Upper lobe of left lung (tissue), 6 donors: ENCODE measurements at regions not wholly inside any gene's neighbourhood (a gene's known extent, or its start where the extent isn't known, plus 50 kb on each side); places are given as distances from the start of the nearest gene placed in this dataset.

Source experiments
- ATAC-seq, 2 donors: fragments of 200-7000 bp; cut with Tn5 transposase; one replicate each; pipeline ENCODE4 v1.9.1; 2022; ENCODE audit warnings: mild to moderate bottlenecking in 2 of 2, moderate library complexity in 2 of 2; ENCODE audit not compliant: low FRiP score in 2 of 2
- DNase-seq, 2 donors: peaks; one replicate each; pipeline ENCODE4 v3.0.0-alpha.2; 2019 to 2020
- H3K27ac ChIP-seq, 4 donors: fragments of 200-600 bp; sonication (generic); one replicate each; pipeline ENCODE4 v1.5.1; 2016 to 2019
- H3K27me3 ChIP-seq, 4 donors: fragments of 200-600 bp; sonication (generic); one replicate each; pipeline ENCODE4 v1.5.1; 2017 to 2019
- H3K36me3 ChIP-seq, 4 donors: fragments of 200-600 bp; sonication (generic); one replicate each; pipeline ENCODE4 v1.5.1; 2016 to 2019
- H3K4me1 ChIP-seq, 4 donors: fragments of 200-600 bp; sonication (generic); one replicate each; pipeline ENCODE4 v1.5.1; 2018 to 2019
- H3K4me3 ChIP-seq, 4 donors: fragments of 200-600 bp; sonication (generic); one replicate each; pipeline ENCODE4 v1.5.1; 2017 to 2019; ENCODE audit warnings: mild to moderate bottlenecking in 2 of 4, moderate library complexity in 1 of 4
- H3K9me3 ChIP-seq, 4 donors: fragments of 200-600 bp; sonication (generic); one replicate each; pipeline ENCODE4 v1.5.1; 2018 to 2019
- EP300 ChIP-seq, 4 donors: sonication (generic); formaldehyde crosslinking; IDR thresholded peaks; one replicate each; pipeline ENCODE4 v1.5.1; 2017; ENCODE audit warnings: antibody characterized with exemption in 4 of 4, control low read depth in 2 of 4
- POLR2A ChIP-seq, 4 donors: fragments of 450-650 bp; IDR thresholded peaks; one replicate each; pipeline ENCODE4 v1.5.1; 2016 to 2017; ENCODE audit warnings: antibody characterized with exemption in 4 of 4, mild to moderate bottlenecking in 2 of 4
- POLR2AphosphoS5 ChIP-seq, 2 donors: sonication (generic); formaldehyde crosslinking; IDR thresholded peaks; one replicate each; pipeline ENCODE4 v1.5.1; 2017; ENCODE audit warnings: antibody characterized with exemption in 2 of 2
- WGBS, 2 donors: methylation state at CpG; one replicate each; pipeline ENCODE4 v1.1.5; 2017 to 2018; 5-methylcytosine and 5-hydroxymethylcytosine counted together
- TF ChIP-seq, protein P1 (sequence below), 6 experiments: fragments of 450-650 bp in 4 of 6; fragments of 200-600 bp in 2 of 6; sonication (generic) in 2 of 6; IDR thresholded peaks; one replicate each; pipeline ENCODE4 v1.5.1; 2016 to 2019; ENCODE audit warnings: antibody characterized with exemption in 6 of 6
- donor health status: DM: no; HTN: no; CAD: no; lungs with moderate emphysema.
- donor health status: DM: no; HTN: yes; CAD: no; lungs with severe emphysema.

DNA sequence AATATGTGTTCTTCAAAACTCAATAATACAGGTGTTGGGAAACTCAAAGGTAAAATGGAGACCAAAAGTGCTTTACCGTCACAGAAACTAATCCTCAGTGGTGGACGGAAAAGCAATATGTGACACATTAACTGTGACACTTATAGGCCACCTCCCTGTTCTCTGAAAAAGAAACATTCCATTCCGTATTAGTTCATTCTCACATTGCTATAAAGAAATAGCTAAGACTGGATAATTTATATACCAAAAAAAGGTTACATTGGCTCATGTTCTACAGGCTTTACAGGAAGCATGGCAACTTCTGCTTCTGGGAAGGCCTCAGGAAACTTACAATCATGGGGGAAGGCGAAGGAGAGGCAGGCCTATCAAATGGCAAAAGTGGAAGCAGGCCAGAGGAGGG lies 435.3 kb upstream of the HTR2A start:
- no peaks in the 10 kb centered on the region for H3K9me3 ChIP-seq
- no peak overlapping the region for H3K4me3 ChIP-seq
- 60 to 62% methylated on average over 4 of the region's 4 CpGs for WGBS, 2 donors
- DNase-seq (no peak), ATAC-seq (no peak)
- TF ChIP-seq, protein P1, sequence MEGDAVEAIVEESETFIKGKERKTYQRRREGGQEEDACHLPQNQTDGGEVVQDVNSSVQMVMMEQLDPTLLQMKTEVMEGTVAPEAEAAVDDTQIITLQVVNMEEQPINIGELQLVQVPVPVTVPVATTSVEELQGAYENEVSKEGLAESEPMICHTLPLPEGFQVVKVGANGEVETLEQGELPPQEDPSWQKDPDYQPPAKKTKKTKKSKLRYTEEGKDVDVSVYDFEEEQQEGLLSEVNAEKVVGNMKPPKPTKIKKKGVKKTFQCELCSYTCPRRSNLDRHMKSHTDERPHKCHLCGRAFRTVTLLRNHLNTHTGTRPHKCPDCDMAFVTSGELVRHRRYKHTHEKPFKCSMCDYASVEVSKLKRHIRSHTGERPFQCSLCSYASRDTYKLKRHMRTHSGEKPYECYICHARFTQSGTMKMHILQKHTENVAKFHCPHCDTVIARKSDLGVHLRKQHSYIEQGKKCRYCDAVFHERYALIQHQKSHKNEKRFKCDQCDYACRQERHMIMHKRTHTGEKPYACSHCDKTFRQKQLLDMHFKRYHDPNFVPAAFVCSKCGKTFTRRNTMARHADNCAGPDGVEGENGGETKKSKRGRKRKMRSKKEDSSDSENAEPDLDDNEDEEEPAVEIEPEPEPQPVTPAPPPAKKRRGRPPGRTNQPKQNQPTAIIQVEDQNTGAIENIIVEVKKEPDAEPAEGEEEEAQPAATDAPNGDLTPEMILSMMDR (IDR thresholded peaks at IDR 0.05): no peak
- TF ChIP-seq EP300 (IDR thresholded peaks at IDR 0.05) (no peak), POLR2AphosphoS5 (IDR thresholded peaks at IDR 0.05) (no peak)
- H3K27ac ChIP-seq: no peak overlapping the region
- no peaks in the 10 kb centered on the region for H3K4me1 ChIP-seq
- no peaks in the 10 kb centered on the region for H3K36me3 ChIP-seq
- H3K27me3 ChIP-seq: no peaks in the 10 kb centered on the region

DNA sequence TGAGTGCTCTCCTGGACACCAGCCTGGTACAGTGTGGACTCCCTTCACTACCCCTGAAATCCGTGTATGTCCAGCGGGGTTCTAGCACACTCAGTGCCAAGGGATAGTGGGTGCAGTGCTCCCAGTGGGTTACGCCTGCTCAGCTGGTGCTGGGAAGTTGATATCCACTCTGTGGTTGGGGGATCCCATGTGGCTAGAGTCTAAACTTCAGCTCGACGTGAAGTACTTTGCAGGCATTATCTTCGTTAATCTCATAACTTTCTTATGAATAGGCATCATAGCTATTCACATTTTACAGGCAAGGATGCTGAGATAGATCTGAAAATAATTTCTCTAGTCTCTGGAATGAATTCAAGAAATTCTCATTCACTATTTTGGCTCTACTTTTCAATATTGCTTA lies 433.2 kb upstream of the HTR2A start:
- 87 to 93% methylated on average over 6 of the region's 6 CpGs for WGBS, 2 donors
- DNase-seq: no peak
- no peaks in the 10 kb centered on the region for H3K36me3 ChIP-seq
- H3K4me1 ChIP-seq: no peaks in the 10 kb centered on the region
- TF ChIP-seq, protein P1 (IDR thresholded peaks at IDR 0.05): no peak
- no peak for TF ChIP-seq EP300 (IDR thresholded peaks at IDR 0.05)
- TF ChIP-seq POLR2AphosphoS5 (IDR thresholded peaks at IDR 0.05): no peak
- no peak for TF ChIP-seq POLR2A (IDR thresholded peaks at IDR 0.05)
- ATAC-seq: no peak
- no peak overlapping the region for H3K4me3 ChIP-seq
- no peaks in the 10 kb centered on the region for H3K27me3 ChIP-seq
- no peak overlapping the region for H3K27ac ChIP-seq
- no peaks in the 10 kb centered on the region for H3K9me3 ChIP-seq

DNA sequence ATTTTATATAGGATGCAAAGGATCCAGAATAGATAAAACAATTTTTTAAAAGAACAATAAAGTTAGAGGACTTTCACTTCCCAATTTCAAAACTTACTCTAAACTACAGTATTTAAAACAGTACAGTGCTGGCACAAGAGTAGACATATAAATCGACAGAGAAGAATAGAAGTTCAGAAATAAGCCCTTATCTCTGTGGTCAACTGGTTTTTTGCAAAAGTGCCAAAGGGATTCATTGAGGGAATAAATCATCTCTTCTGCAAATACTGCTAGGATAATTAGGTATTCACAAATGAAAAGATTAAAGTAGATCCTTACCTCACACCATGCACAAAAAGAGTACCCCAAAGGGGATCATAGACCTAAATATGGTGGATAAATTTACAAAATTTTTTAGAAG lies 431.0 kb upstream of the HTR2A start:
- Histone ChIP-seq H3K27me3 (no peaks in the 10 kb centered on the region), H3K4me3 (no peak overlapping the region), H3K27ac (no peak overlapping the region), H3K36me3 (no peaks in the 10 kb centered on the region), H3K4me1 (no peaks in the 10 kb centered on the region), H3K9me3 (no peaks in the 10 kb centered on the region)
- DNase-seq: no peak
- TF ChIP-seq POLR2AphosphoS5 (IDR thresholded peaks at IDR 0.05) (no peak), EP300 (IDR thresholded peaks at IDR 0.05) (no peak), POLR2A (IDR thresholded peaks at IDR 0.05) (no peak)
- TF ChIP-seq, protein P1 (IDR thresholded peaks at IDR 0.05): no peak
- 56 to 87% methylated on average over 1 of the region's 1 CpG for WGBS, 2 donors
- ATAC-seq: no peak

DNA sequence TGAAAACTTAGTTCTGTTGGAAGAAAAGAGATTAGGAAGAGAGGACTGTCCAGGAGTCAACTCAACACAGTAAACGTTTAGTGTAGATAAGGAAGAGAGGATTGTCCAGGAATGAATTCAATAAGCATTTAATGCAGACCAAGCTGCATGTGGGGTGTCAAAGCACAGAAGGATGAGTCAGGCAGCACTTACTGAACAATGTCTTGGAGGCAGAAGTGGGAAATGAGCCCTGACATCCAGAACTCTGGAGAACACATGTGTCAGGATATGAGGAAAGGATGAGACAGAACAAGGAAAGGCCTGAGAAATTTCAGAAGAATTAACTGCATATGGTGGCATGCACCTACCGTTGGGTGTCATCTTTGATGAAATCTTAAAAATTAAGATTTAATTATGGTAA lies 429.2 kb upstream of the HTR2A start:
- Histone ChIP-seq H3K27ac (no peak overlapping the region), H3K4me3 (no peak overlapping the region), H3K9me3 (no peaks in the 10 kb centered on the region), H3K4me1 (no peaks in the 10 kb centered on the region), H3K27me3 (no peaks in the 10 kb centered on the region), H3K36me3 (no peaks in the 10 kb centered on the region)
- DNase-seq: no peak
- WGBS, 2 donors: 62 to 67% methylated on average over 2 of the region's 2 CpGs
- TF ChIP-seq EP300 (IDR thresholded peaks at IDR 0.05): no peak
- TF ChIP-seq, protein P1 (IDR thresholded peaks at IDR 0.05): no peak
- TF ChIP-seq POLR2AphosphoS5 (IDR thresholded peaks at IDR 0.05): no peak
- TF ChIP-seq POLR2A (IDR thresholded peaks at IDR 0.05): no peak
- no peak for ATAC-seq

DNA sequence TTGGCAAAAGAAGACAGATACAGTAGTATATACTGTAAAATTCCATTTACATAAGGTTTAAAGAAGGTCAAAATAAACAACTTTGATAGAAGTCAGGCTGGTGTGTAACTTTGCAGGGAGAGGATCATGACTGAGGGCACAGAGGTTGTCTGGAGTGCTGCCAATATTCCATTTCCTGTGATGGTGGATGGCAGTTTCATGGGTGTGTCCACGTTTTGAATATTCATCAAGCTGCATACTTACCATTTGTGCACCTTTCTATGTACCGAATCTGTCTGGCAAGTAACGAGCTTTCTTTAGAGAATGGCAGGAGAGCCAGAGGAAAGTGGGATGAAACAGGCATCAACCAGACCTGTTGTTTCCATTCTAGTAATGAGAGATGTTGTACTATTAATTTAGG lies 420.5 kb upstream of the HTR2A start:
- ATAC-seq: no peak
- no peak for DNase-seq
- Histone ChIP-seq H3K27me3 (no peaks in the 10 kb centered on the region), H3K36me3 (no peaks in the 10 kb centered on the region), H3K4me1 (no peaks in the 10 kb centered on the region), H3K4me3 (no peak overlapping the region), H3K27ac (no peak overlapping the region), H3K9me3 (no peaks in the 10 kb centered on the region)
- no peak for TF ChIP-seq EP300 (IDR thresholded peaks at IDR 0.05)
- 77 to 78% methylated on average over 3 of the region's 3 CpGs for WGBS, 2 donors
